GM12878 (cell line): ENCODE measurements at regions not wholly inside any gene's neighbourhood (a gene's known extent, or its start where the extent isn't known, plus 50 kb on each side); places are given as distances from the start of the nearest gene placed in this dataset.

Source experiments
- ATAC-seq: fragments of 200-7000 bp; cut with Tn5 transposase; 3 replicates; pipeline ENCODE4 v1.9.1; 2020; ENCODE audit warnings: mild to moderate bottlenecking, moderate library complexity
- BruUV-seq: library from RNA; stranded (reverse); fragments of 400-500 nt; replicated peaks from 2 replicates; lab custom pipeline; 2021; lab: Mats Ljungman, UMichigan
- CTCF ChIA-PET: fragments of 300-600 bp; sonication (Branson Sonifier 250); formaldehyde crosslinking; extraction: SDS; loops from one replicate; lab custom pipeline; 2021; ENCODE audit warnings: inconsistent platforms; lab: Yijun Ruan, JAX
- POLR2A ChIA-PET: fragments of 350-600 bp; formaldehyde crosslinking; extraction: SDS; loops from one replicate; lab custom pipeline; 2021; ENCODE audit warnings: inconsistent platforms; lab: Charles Lee
- RAD21 ChIA-PET: fragments of 300-600 bp; sonication (Branson Sonifier 250); formaldehyde crosslinking; loops from one replicate; lab custom pipeline; 2023; ENCODE audit warnings: antibody characterized with exemption; ENCODE audit not compliant: unreplicated experiment; lab: Charles Lee
- SMC1A ChIA-PET: fragments of 300-600 bp; sonication (Branson Sonifier 250); formaldehyde crosslinking; loops from one replicate; lab custom pipeline; 2023; ENCODE audit not compliant: unreplicated experiment, uncharacterized antibody; lab: Charles Lee
- DNase-seq: peaks from one replicate; pipeline ENCODE4 v3.0.0-alpha.2; 2011; ENCODE audit warnings: low read depth, low spot score
- FAIRE-seq: peaks from 3 replicates; lab custom pipeline; 2011; peaks lifted over from hg19 to GRCh38; lab: Jason Lieb, UNC
- H2AFZ ChIP-seq: 2 replicates; pipeline ENCODE4 v1.6.0; 2011; ENCODE audit warnings: low read depth, low read length, control low read depth; ENCODE audit not compliant: control insufficient read depth
- H3K27ac ChIP-seq: 2 replicates; pipeline ENCODE4 v1.5.1; 2011; ENCODE audit warnings: control low read depth; ENCODE audit not compliant: control insufficient read depth, insufficient read depth
- H3K27me3 ChIP-seq, 2 experiments: replicated peaks in 1 of 2; 2 replicates each; pipeline versions ENCODE4 v1.6.0 to v1.6.1; 2011; ENCODE audit warnings: low read length in 1 of 2; ENCODE audit not compliant: control insufficient read depth in 2 of 2, insufficient read depth in 2 of 2
- H3K36me3 ChIP-seq, 2 experiments: 2 replicates each; pipeline ENCODE4 v1.5.1; 2011; ENCODE audit warnings: low read length in 1 of 2; ENCODE audit not compliant: control insufficient read depth in 2 of 2, insufficient read depth in 2 of 2
- H3K4me1 ChIP-seq: 2 replicates; pipeline ENCODE4 v1.6.1; 2011; ENCODE audit warnings: mild to moderate bottlenecking, low read length, moderate library complexity, mixed read lengths; ENCODE audit not compliant: control insufficient read depth, insufficient read depth
- H3K4me2 ChIP-seq: 2 replicates; pipeline ENCODE4 v1.6.0; 2011; ENCODE audit warnings: control low read depth; ENCODE audit not compliant: control insufficient read depth, insufficient read depth
- H3K4me3 ChIP-seq: fragments of 200-600 bp; sonication (generic); 2 replicates; pipeline ENCODE4 v1.5.1; 2016
- H3K79me2 ChIP-seq: 2 replicates; pipeline ENCODE4 v1.6.0; 2011; ENCODE audit warnings: low read length; ENCODE audit not compliant: control insufficient read depth, insufficient read depth
- H3K9ac ChIP-seq: 2 replicates; pipeline ENCODE4 v1.8.0; 2011; ENCODE audit warnings: low read length, control low read depth, mixed read lengths; ENCODE audit not compliant: control insufficient read depth, insufficient read depth
- H3K9me3 ChIP-seq: replicated peaks from 3 replicates; pipeline ENCODE4 v1.5.1; 2011; ENCODE audit warnings: mild to moderate bottlenecking, low read length; ENCODE audit not compliant: control insufficient read depth, insufficient read depth
- H4K20me1 ChIP-seq: 2 replicates; pipeline ENCODE4 v1.6.0; 2011; ENCODE audit not compliant: control insufficient read depth, insufficient read depth
- BACH1 ChIP-seq: fragments of 450-650 bp; IDR thresholded peaks from 2 replicates; pipeline ENCODE4 v1.6.1; 2017; ENCODE audit warnings: mild to moderate bottlenecking, borderline replicate concordance
- CBX5 ChIP-seq: sonication (generic); IDR thresholded peaks from 2 replicates; pipeline ENCODE4 v1.6.1; 2016; ENCODE audit warnings: low read depth, moderate library complexity, mild to moderate bottlenecking, inconsistent platforms
- CREB1 ChIP-seq: IDR thresholded peaks from 2 replicates; pipeline ENCODE4 v1.6.1; 2012; ENCODE audit warnings: low read depth, mild to moderate bottlenecking, inconsistent platforms
- E2F8 ChIP-seq: fragments of 450-650 bp; IDR thresholded peaks from 2 replicates; pipeline ENCODE4 v1.6.1; 2018; ENCODE audit warnings: mild to moderate bottlenecking, low read depth, moderate library complexity; ENCODE audit not compliant: partially characterized antibody
- EGR1 ChIP-seq, 2 experiments: IDR thresholded peaks; 1 replicate in 1 of 2; 2 replicates in 1 of 2; pipeline ENCODE4 v1.6.1; 2011 to 2012; ENCODE audit warnings: low read depth in 2 of 2, low read length in 2 of 2, borderline replicate concordance in 1 of 2, mild to moderate bottlenecking in 1 of 2, moderate library complexity in 1 of 2
- FOS ChIP-seq: IDR thresholded peaks from 3 replicates; pipeline ENCODE4 v1.6.1; 2011; ENCODE audit warnings: borderline replicate concordance; ENCODE audit not compliant: insufficient read length; ENCODE audit errors: extremely low read depth
- GABPA ChIP-seq: IDR thresholded peaks from 2 replicates; pipeline ENCODE4 v1.6.1; 2014; ENCODE audit warnings: antibody characterized with exemption, low read depth, mild to moderate bottlenecking, inconsistent platforms
- JUND ChIP-seq: IDR thresholded peaks from 2 replicates; pipeline ENCODE4 v1.6.1; 2012; ENCODE audit warnings: low read depth, mild to moderate bottlenecking, low read length, improper control_type of control experiment, moderate library complexity
- NR2C2 ChIP-seq: IDR thresholded peaks from 2 replicates; pipeline ENCODE4 v1.6.1; 2011; ENCODE audit warnings: borderline replicate concordance, low read depth; ENCODE audit not compliant: control insufficient read depth, insufficient read length
- NR2F1 ChIP-seq: fragments of 450-650 bp; conservative IDR thresholded peaks from 2 replicates; pipeline ENCODE4 v1.6.1; 2017; ENCODE audit warnings: mild to moderate bottlenecking
- PKNOX1 ChIP-seq: fragments of 450-650 bp; IDR thresholded peaks from 2 replicates; pipeline ENCODE4 v1.6.1; 2016; ENCODE audit warnings: mild to moderate bottlenecking
- POLR2A ChIP-seq: IDR thresholded peaks from 2 replicates; pipeline ENCODE4 v1.6.1; 2011; ENCODE audit warnings: low read depth, mild to moderate bottlenecking, low read length
- PRDM15 ChIP-seq: fragments of 450-650 bp; formaldehyde crosslinking; IDR thresholded peaks from 2 replicates; pipeline ENCODE4 v1.4.0; 2020; ENCODE audit warnings: mild to moderate bottlenecking, moderate library complexity
- RAD21 ChIP-seq: IDR thresholded peaks from 2 replicates; pipeline ENCODE4 v1.6.1; 2011; ENCODE audit warnings: mild to moderate bottlenecking, low read depth, low read length, moderate library complexity; ENCODE audit not compliant: insufficient read depth
- SPI1 ChIP-seq: IDR thresholded peaks from 2 replicates; pipeline ENCODE4 v1.6.1; 2011; ENCODE audit warnings: low read depth, mild to moderate bottlenecking, low read length, moderate library complexity, borderline replicate concordance; ENCODE audit not compliant: insufficient read depth
- YY1 ChIP-seq: IDR thresholded peaks from 2 replicates; pipeline ENCODE4 v1.6.1; 2011; ENCODE audit warnings: low read depth, mild to moderate bottlenecking, low read length
- ZNF217 ChIP-seq: fragments of 450-650 bp; IDR thresholded peaks from 2 replicates; pipeline ENCODE4 v1.6.1; 2017; ENCODE audit warnings: antibody characterized with exemption, mild to moderate bottlenecking
- ZNF274 ChIP-seq: IDR thresholded peaks from one replicate; pipeline ENCODE4 v1.8.0; 2011; ENCODE audit not compliant: insufficient read length, insufficient read depth
- WGBS: methylation state at CpG from one replicate; pipeline ENCODE4 v1.1.6; 2016; ENCODE audit warnings: low lambda C conversion rate; ENCODE audit not compliant: insufficient replicate concordance, insufficient coverage; ENCODE audit errors: missing lambda C conversion rate; 5-methylcytosine and 5-hydroxymethylcytosine counted together
- in situ Hi-C: fragments of 300-500 bp; cut with MboI; formaldehyde crosslinking; loops from 9 replicates; pipeline ENCODE4 v1.14.3; 2018; ENCODE audit warnings: mixed read lengths
- intact Hi-C: fragments of 100-400 bp; cut with micrococcal nuclease; formaldehyde crosslinking; loops from one replicate; pipeline ENCODE4 v1.14.2; 2022; ENCODE audit not compliant: unreplicated experiment
- TF ChIP-seq, protein P1 (sequence below): IDR thresholded peaks from 2 replicates; pipeline ENCODE4 v1.6.1; 2012; ENCODE audit warnings: low read depth, low read length, improper control_type of control experiment

- Histone ChIP-seq H4K20me1 (no peaks in the 10 kb centered on the region), H3K4me2 (no peak overlapping the region), H3K36me3 (no peaks in the 10 kb centered on the region), H2AFZ (no peak overlapping the region)
- intact Hi-C loops (no loop called here), in situ Hi-C loops (no loop called here)
- FAIRE-seq (no peak), DNase-seq (no peak)
- CTCF ChIA-PET: no interaction called here
- BruUV-seq: no TSS peak
- TF ChIP-seq RAD21 (no peak), E2F8 (no peak), NR2F1 (no peak), ZNF217 (no peak), ZNF274 (no peak), SPI1 (no peak), CBX5 (no peak), JUND (no peak), PKNOX1 (no peak), PRDM15 (CRISPR knock-in tag) (no peak), NR2C2 (no peak), CREB1 (no peak), FOS (no peak), POLR2A (no peak), BACH1 (no peak), EGR1 (IDR thresholded peaks at IDR 0.05; ENCODE audit: borderline replicate concordance in 1 of 2, low read depth in 2 of 2, low read length in 2 of 2) (no peak), GABPA (no peak), YY1 (no peak)
- TF ChIP-seq, protein P1, sequence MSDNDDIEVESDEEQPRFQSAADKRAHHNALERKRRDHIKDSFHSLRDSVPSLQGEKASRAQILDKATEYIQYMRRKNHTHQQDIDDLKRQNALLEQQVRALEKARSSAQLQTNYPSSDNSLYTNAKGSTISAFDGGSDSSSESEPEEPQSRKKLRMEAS: no peak
- TF ChIP-seq, all 136 proteins: peak for 0
- H3K4me3 ChIP-seq: no peak overlapping the region
- no peak overlapping the region for H3K9ac ChIP-seq
- H3K9me3 ChIP-seq: no peaks in the 10 kb centered on the region
- H3K79me2 ChIP-seq: no peaks in the 10 kb centered on the region
- POLR2A ChIA-PET: no interaction called here
- RAD21 ChIA-PET: no interaction called here
- SMC1A ChIA-PET: interaction anchor here (1.8 kb wide), 1 partner anchor 15 kb away, joined by 5 read pairs; no protein-coding TSS in a partner anchor
- no peak for ATAC-seq
- 31% methylated on average over 2 of the region's 2 CpGs for WGBS
- H3K4me1 ChIP-seq: peaks cover 5% of the 10 kb centered on the region; the same call in 1 of the 2 replicates
- H3K27ac ChIP-seq: no peak overlapping the region
- no peaks in the 10 kb centered on the region for H3K27me3 ChIP-seq
Observed at GRCh38 chr9:99312736-99313135, 90.7 kb downstream of the SEC61B start.
